IMR-90 (cell line): ENCODE measurements at regions not wholly inside any gene's neighbourhood (a gene's known extent, or its start where the extent isn't known, plus 50 kb on each side); places are given as distances from the start of the nearest gene placed in this dataset.

ENCODE experiments used
- BHLHE40 ChIP-seq: fragments of 150-350 bp; IDR thresholded peaks from 2 replicates; pipeline ENCODE4 v1.6.1; 2016; ENCODE audit warnings: mild to moderate bottlenecking, low read depth, low read length
- CEBPB ChIP-seq: IDR thresholded peaks from 2 replicates; pipeline ENCODE4 v1.6.1; 2012; ENCODE audit warnings: low read depth, low read length, improper control_type of control experiment
- FOS ChIP-seq: fragments of 150-350 bp; IDR thresholded peaks from 2 replicates; pipeline ENCODE4 v1.6.1; 2016; ENCODE audit warnings: low read depth, low read length
- MAZ ChIP-seq: IDR thresholded peaks from 2 replicates; pipeline ENCODE4 v1.6.1; 2012; ENCODE audit warnings: low read depth, mild to moderate bottlenecking, low read length, improper control_type of control experiment, moderate library complexity, borderline replicate concordance
- MXI1 ChIP-seq: IDR thresholded peaks from 2 replicates; pipeline ENCODE4 v1.6.1; 2012; ENCODE audit warnings: low read depth, mild to moderate bottlenecking, low read length, moderate library complexity, borderline replicate concordance
- NFE2L2 ChIP-seq: fragments of 150-350 bp; IDR thresholded peaks from 2 replicates; pipeline ENCODE4 v1.6.1; 2016; ENCODE audit warnings: low read depth, mild to moderate bottlenecking, low read length
- POLR2A ChIP-seq: IDR thresholded peaks from 2 replicates; pipeline ENCODE4 v1.6.1; 2012; ENCODE audit warnings: mild to moderate bottlenecking, low read depth, low read length
- RAD21 ChIP-seq: IDR thresholded peaks from 2 replicates; pipeline ENCODE4 v1.6.1; 2012; ENCODE audit warnings: low read length, improper control_type of control experiment
- RCOR1 ChIP-seq: IDR thresholded peaks from 2 replicates; pipeline ENCODE4 v1.6.1; 2012; ENCODE audit warnings: mild to moderate bottlenecking, low read length, improper control_type of control experiment; ENCODE audit not compliant: insufficient replicate concordance
- RFX5 ChIP-seq: IDR thresholded peaks from 2 replicates; pipeline ENCODE4 v1.8.0; 2012; ENCODE audit warnings: low read depth, mild to moderate bottlenecking, low read length, moderate library complexity
- TF ChIP-seq, protein P1 (sequence below): conservative IDR thresholded peaks from 2 replicates; pipeline ENCODE4 v1.5.1; 2012; ENCODE audit warnings: mild to moderate bottlenecking, low read depth, low read length, improper control_type of control experiment
- TF ChIP-seq, protein P2 (sequence below): fragments of 150-350 bp; IDR thresholded peaks from 2 replicates; pipeline ENCODE4 v1.6.1; 2016; ENCODE audit warnings: low read depth, mild to moderate bottlenecking, low read length, moderate library complexity, borderline replicate concordance
- TF ChIP-seq, protein P3 (sequence below): fragments of 150-350 bp; IDR thresholded peaks from 2 replicates; pipeline ENCODE4 v1.6.1; 2017; ENCODE audit warnings: mild to moderate bottlenecking, antibody characterized with exemption, low read length, low read depth

DNA sequence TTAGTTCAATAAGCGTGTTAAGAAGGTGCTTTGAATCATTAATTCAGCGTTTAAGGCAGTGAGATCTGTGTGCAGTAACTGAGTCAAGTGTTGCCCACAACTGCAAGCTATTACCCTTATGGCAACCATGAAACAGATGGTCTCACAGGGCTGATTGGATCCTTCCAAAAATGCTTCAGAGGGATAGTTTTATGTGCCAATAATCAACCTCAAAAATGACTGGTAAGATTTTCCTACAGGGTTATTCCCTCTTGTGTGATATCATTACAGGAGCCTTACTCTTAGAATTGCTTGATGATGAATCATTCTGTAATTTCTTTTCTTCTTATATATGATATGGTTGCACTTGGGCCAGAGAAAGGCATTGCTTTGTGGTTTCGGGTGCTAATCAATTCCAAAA, 1299.2 kb upstream of the ATXN8OS start:
- TF ChIP-seq, protein P1, sequence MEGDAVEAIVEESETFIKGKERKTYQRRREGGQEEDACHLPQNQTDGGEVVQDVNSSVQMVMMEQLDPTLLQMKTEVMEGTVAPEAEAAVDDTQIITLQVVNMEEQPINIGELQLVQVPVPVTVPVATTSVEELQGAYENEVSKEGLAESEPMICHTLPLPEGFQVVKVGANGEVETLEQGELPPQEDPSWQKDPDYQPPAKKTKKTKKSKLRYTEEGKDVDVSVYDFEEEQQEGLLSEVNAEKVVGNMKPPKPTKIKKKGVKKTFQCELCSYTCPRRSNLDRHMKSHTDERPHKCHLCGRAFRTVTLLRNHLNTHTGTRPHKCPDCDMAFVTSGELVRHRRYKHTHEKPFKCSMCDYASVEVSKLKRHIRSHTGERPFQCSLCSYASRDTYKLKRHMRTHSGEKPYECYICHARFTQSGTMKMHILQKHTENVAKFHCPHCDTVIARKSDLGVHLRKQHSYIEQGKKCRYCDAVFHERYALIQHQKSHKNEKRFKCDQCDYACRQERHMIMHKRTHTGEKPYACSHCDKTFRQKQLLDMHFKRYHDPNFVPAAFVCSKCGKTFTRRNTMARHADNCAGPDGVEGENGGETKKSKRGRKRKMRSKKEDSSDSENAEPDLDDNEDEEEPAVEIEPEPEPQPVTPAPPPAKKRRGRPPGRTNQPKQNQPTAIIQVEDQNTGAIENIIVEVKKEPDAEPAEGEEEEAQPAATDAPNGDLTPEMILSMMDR: no peak
- TF ChIP-seq POLR2A (no peak), BHLHE40 (no peak), CEBPB (no peak), NFE2L2 (no peak), RCOR1 (no peak), RAD21 (no peak), MXI1 (no peak), MAZ (no peak), FOS (no peak), RFX5 (no peak)
- TF ChIP-seq, protein P2, sequence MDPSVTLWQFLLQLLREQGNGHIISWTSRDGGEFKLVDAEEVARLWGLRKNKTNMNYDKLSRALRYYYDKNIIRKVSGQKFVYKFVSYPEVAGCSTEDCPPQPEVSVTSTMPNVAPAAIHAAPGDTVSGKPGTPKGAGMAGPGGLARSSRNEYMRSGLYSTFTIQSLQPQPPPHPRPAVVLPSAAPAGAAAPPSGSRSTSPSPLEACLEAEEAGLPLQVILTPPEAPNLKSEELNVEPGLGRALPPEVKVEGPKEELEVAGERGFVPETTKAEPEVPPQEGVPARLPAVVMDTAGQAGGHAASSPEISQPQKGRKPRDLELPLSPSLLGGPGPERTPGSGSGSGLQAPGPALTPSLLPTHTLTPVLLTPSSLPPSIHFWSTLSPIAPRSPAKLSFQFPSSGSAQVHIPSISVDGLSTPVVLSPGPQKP: no peak
- TF ChIP-seq, protein P3, sequence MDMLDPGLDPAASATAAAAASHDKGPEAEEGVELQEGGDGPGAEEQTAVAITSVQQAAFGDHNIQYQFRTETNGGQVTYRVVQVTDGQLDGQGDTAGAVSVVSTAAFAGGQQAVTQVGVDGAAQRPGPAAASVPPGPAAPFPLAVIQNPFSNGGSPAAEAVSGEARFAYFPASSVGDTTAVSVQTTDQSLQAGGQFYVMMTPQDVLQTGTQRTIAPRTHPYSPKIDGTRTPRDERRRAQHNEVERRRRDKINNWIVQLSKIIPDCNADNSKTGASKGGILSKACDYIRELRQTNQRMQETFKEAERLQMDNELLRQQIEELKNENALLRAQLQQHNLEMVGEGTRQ: no peak
